GM21619 (cell line): ENCODE measurements at regions not wholly inside any gene's neighbourhood (a gene's known extent, or its start where the extent isn't known, plus 50 kb on each side); places are given as distances from the start of the nearest gene placed in this dataset.
"Not testable (repeated sequence)": the region's sequence is repeated elsewhere in the genome, so short reads cannot be mapped to it uniquely, and the experiment has no call there.

ENCODE experiments used
- ATAC-seq: cut with Tn5 transposase; IDR thresholded peaks from one replicate; pipeline ENCODE4 v1.9.1; 2021; ENCODE audit not compliant: unreplicated experiment

- ATAC-seq = no peak
Observed at GRCh38 chr6:169918239-169918953, 167.0 kb downstream of the ERMARD start.

DNA sequence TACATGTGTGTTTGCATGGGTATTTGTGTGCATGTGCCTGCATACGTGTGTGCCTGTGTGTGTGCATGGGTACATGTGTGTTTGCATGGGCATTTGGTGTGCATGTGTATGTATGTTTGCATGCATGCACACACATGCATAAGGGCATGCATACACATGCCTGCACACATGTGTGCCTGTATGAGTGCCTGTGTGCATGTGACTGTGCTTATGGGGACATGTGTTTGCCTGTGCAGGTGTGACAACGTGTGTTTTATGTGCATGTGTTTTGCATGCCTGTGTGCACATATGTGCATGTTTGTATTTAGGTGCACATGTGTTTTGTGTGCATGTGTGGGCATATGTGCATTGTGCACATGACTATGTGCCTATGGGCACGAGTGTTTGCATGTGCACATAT is 165.7 kb downstream of the ERMARD start:
- ATAC-seq = no peak

DNA sequence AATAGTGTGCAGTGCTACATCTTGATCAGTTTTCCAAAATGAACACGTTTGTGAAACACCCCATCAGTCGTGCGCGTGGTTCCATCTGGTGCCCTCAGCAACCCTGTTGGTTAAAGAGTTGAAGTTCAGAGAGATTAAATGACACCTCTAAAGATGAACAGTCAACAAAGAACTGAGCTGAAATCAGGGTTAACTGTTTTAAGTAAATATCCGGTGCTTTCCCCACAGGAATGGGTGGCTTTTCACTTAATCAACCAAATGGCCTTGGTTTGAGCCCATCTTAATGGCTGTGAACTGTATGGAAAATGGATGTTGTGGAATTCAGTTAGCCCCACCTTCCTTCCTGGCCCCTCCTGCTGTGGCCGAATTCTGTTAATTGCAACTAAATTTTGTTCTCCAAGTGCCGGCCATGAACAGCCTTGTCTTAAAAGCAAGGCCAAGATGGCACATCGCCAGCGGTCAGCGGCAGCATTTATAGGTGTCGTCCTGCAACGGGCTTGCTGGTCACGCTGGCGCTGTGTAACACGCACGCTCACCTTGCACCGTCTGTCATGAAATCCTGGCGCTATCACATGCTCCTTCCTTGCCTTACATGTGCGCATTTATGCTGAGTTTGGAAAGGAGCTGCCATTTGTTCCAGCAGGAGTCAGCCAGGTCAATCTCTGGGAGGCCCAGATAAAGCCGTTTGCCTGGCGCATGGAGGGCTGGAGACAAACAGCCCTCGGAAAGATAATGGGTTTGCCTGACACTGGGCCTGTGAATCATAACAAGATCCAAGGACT is 164.5 kb downstream of the ERMARD start:
- ATAC-seq = no peak

DNA sequence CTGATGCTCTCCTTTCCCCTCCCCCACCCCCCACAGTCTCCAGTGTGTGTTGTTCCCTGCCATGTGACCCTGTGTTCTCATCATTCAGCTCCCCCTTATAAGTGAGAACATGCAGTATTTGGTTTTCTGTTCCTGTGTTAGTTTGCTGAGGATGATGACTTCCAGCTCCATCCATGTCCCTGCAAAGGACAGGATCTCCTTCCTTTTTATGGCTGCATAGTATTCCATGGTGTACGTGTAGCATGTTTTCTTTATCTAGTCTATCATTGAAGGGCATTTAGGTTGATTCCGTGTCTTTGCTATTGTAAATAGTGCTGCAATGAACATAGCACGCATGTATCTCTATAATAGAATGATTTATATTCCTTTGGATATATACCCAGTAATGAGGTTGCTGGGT is 162.3 kb downstream of the ERMARD start:
- ATAC-seq = not testable (repeated sequence)

GRCh38 chr6:169913096-169913638 is 161.7 kb downstream of the ERMARD start:
- no peak for ATAC-seq

GRCh38 chr6:169912266-169913095 is 161.1 kb downstream of the ERMARD start:
- no peak for ATAC-seq

DNA sequence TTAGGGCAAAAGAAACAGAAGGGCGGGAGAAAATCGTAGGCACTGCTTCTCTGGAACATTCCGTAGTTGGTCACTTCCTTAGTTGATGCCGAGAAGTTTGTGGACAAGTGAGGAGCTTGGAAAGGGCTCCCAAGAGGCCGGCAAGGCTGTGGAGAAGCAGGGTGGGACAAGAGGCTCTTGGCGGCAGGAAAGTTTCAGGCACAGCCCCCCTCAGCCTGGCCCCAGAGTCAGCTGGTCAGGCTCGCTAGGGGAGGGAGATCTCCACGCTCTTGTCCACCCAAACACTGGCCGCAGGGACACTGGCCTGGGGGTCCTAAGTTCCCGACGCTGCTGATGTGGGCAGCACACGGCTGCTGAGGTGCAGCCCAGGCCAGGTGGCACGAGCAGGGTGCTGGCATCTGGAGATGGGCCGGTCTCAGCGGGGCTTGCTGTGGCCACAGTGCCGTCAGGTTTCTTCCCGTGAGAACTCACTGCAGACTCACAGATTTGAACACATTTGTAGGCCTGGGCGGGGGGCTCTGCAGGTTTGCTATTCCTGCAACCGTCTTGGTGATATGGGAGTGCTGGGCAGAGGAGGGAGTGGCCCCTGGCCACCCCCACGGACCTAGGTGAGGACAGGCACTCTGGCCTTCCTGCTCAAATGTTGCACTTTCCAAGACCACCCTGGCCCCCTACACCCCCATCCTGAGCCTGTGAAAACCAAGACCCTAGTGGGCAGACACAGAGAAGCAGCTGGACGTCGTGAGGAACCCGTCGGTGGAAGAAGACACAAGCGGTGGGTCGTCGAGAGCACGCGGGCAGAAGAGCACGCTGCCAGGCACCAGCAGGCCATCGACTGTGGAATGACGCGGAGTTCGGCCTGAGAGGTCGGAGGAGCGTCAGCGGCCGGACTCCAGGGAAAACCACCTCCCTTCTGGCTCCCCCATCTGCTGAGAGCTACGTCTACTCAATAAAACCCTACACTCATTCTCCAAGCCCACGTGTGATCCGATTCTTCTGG is 160.1 kb downstream of the ERMARD start:
- ATAC-seq = no peak

DNA sequence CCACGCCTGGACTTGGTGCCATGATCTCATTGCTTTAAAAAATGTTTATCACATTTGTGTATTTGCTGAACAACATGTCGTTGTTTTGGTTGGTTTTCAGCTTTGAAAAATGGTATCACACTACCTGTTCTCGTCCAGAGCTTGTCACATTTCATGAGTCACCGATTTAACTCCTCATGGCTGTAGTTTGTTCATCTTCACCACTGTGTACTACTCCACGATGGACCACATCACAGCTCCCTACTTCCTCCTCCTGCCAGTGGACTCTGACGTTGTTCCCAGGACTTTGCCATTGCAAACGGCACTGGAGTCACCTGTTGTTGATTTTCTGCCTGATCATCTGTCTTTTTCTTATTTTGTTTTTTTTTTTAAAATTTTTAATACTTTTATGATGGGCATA is 157.7 kb downstream of the ERMARD start:
- ATAC-seq = no peak

- no peak for ATAC-seq
Observed at GRCh38 chr6:169908403-169908933, 157.0 kb downstream of the ERMARD start.

DNA sequence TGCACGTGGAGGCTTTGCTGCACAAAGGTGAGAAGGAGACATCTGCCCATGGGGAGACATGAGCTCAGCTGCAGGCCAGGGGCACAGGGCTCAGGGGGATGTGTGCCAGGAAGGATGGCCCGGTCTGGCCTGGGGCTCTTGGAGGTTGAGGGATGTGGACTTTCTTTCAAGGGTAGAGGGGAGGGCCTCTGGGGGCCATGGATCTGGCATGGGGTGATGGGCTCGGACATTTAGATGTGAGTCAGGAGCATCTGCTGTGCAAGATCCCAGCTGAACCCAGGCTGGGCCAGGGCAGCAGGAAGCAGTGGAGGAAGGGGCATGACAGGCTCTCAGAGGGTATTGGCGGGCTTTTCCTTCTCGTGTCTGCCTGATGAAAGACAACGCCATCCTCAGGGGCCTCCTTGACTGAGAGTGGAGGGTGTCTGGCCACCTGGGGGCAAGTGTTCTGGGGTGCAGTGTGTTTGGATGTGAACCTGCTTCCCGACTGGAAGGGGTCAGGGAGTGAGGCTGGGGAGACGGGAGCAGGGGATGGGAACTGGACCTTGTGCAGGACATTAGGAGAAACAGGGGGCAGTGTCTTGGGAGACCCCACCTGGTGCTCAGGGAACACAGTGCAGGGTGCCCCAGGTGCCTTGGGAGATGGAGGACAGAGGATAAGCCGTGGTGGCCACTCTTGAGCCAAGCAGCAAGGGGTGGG is 156.1 kb downstream of the ERMARD start:
- ATAC-seq = no peak

- no peak for ATAC-seq
Observed at GRCh38 chr6:169906688-169907418, 155.4 kb downstream of the ERMARD start.

GRCh38 chr6:169906004-169906687 is 154.7 kb downstream of the ERMARD start:
- ATAC-seq = no peak

DNA sequence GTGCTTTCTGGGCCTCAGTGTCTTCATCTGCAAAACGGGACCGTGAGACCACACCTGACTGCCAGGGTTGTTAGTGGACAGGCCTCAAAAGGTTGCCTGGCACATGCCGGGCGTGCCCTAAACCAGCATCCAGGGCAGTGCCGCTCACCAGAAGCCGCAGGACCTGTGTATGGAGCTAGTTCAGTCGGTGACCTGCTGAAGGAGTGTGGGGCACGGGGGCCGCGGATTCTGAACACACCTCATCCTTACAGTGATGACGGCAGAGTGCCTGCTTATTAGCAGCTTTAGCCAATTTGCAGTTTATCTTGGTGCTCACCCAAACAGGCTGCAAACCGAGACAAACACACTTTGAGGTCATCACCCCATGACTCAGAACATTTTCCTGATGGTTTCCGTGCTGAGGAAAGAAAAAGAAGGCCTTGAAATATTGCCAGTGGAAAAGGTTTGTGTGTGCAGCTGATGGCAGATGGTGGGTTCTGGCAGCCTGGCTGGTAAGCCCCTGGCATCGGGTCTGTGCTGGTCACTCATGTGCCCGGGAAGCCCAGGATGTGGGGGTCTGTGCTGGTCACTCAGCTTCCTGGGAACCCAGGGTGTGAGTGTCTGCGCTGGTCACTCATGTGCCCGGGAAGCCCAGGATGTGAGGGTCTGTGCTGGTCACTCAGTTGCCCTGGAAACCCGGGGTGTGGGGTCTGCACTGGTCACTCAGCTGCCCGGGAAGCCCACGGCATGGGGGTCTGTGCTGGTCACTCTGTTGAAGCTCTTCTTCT is 153.8 kb downstream of the ERMARD start:
- ATAC-seq = no peak

DNA sequence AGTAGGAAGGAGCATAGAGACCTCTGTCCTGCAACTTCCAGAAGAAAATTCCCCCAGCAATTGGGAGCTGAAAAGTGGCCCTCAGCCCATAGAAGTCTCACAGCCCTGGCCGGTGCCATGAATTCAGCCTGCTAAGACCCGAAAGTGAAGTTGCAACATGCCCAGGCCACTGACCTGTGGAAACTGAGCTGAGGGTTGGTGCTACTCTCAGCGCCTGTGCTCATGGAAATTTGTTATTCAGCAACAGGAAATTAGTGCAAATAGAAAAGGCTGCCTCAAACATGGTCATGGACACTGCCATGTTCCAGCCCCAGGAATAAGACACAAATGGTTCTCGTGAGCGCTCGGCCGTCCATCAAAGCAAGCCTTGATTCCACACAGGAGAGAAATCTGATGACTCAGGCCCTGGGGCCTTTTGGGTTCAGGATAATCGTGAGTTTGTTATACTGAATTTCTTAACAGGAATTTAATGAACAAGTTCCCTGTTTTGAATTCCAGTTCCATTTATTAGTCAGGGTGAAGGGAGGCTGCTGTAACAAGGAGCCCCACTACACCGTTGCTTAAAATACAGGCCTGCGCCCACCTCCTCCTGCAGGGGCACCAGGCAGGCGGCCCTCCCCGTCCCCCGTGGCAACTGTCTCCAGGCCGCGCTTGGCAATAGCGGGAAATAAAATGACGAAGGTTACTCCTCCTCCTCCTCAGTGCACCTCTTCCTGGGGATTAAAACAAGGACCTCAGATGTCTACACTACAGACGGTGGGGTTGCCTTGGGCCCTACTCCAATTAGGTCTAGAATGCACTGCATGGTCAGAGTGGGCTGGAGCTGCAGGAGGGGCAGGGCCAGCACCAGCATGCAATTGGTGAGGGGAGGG is 152.9 kb downstream of the ERMARD start:
- no peak for ATAC-seq

- no peak for ATAC-seq
Observed at GRCh38 chr6:169903122-169903521, 151.7 kb downstream of the ERMARD start.

- no peak for ATAC-seq
Observed at GRCh38 chr6:169902604-169903003, 151.2 kb downstream of the ERMARD start.
